M059J (cell line): ENCODE measurements at regions not wholly inside any gene's neighbourhood (a gene's known extent, or its start where the extent isn't known, plus 50 kb on each side); places are given as distances from the start of the nearest gene placed in this dataset.

Experiments used
- DNase-seq: peaks from one replicate; pipeline ENCODE4 v3.0.0-alpha.2; 2012; ENCODE audit warnings: low read depth

DNA sequence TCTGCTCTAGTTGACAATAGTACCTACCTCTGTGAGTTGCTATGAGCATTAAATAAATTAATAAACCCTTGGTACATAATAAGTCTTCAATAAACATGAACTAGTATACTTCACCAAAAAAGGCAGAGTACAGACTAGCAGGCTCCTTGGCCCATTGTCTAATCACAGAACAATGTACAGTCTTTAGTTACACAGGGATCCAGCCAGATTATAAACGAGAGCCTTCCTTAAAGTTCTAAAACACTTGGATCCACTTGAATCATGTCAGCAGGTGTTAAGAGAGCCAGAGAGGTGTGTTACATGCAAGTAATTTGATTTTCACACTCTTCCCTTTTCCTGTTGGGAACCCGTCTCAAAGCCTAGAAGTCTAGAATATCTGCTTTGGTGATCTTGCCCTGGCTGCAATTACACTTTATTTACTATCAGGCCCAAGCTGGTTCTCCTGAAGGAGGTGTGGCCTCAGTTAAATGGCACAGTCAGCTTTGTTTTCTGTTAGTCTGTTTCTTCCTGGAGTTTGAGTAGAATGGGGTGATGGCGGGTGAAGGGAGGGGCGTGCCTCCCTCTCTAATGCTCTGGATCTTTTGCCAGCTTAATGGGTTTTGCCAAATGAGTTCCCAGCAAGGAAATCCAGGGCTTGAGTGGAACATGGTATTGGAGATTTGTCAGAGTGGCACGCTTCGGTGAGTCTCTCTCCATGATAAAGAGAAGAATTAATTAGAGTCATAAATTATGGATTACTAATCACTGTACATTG lies 570.9 kb upstream of the CAMK1G start:
- no peak for DNase-seq

DNA sequence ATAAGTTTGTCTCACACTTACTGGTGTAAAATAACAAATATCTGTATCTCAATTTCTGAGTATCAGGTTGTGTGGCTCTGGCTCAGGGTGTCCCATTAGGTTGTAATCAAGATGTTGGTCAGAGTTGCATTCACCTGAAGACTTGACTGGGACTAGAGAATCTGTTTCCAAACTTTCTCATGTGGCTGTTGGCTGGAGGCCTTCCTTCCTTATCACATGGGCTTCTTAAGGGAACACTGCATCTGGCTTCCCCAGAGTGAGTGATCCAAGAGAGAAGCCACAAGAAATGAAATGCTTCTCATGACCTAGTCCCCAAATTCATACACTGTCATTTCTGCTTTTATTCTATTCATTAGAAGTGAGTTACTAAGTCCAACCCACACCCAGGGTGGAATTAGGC lies 568.4 kb upstream of the CAMK1G start:
- no peak for DNase-seq

DNA sequence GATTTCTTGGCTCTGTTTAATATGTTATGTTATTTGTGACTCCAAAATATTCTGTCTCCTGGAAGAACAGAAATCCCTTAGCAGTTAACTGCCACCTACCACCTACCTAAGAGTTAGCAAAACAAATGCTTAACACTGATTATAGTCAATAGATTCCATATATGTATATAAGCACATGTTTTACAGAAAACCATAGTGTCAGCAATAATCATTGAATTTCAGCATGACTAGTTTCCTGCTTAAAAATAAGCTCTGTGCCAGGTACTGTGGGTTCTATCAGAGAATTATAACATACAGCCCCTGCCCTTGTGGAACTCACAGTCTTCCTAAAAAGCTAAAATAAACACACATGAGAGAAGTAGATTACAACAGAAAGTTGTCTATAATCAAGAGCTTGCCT lies 561.9 kb upstream of the CAMK1G start:
- no peak for DNase-seq

DNA sequence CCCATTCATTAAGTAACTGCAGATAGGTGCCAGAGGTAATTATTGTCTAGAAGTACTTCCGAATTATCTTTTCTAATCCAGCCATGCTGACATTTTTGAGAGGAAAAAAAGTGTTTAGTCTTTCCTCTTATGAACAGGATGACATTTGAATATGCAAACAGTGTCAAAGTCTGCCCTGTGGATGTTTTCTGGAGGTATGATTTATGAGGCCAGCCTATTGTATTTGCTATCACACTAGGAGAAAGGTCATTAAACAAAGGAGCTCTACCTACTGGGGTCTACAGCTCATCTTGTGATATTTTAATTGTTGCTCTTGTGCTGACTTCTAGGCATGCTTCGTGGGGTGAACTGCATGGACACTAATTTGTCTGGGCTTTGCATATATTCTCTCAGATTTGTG lies 559.7 kb upstream of the CAMK1G start:
- no peak for DNase-seq

DNA sequence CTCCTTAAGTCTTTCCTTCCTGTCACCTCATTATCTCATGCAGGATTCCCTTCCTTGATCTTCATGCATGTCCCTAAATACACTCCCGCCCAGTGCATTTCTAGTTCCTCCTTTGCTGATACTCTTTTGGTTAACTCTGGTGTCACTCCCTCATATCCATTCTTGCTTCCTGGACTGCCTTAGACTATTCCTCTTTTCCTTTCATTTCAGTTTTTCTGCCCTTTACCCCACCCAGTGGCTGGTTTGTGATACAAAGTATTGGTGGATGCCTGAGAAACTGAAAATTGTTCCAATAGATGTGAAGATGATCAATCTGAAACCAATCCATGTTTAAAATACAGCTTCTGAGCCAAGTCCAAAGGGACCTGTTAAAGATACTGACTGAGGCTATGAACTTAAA lies 553.8 kb upstream of the CAMK1G start:
- peak; percentile 44 for DNase-seq

DNA sequence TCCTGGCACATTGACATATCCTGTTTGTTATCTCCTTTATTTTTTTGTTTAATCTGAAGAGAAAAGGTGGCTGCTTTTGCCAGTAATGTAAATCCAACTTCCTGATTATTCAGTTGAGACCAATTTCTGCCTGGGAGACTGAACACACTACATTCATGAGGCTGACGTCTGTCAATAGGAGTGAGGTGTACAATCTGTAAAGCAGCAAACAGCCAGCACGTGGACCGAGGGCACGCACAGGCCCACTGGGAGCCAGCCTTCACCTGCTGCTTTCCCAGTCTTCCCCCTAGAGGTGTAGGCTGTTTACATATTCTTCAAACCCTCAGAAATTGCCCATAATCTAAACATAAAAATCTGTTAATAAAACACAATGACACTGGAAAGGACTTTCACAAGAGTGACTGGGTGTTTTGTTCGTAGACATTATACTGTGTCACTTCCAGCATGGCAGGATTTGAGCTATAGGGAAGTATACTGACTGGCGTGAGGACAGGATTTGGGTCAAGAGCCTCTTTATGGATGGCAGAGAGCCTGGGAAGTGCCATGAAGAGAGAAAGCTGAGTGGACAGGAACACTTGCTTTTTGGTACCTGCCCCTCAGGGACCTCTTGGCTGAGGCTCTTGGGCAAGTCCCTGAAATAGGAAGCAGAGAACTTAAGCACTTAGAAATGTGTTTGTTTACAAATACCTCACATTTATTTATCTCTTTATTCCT lies 552.9 kb upstream of the CAMK1G start:
- DNase-seq: no peak

DNA sequence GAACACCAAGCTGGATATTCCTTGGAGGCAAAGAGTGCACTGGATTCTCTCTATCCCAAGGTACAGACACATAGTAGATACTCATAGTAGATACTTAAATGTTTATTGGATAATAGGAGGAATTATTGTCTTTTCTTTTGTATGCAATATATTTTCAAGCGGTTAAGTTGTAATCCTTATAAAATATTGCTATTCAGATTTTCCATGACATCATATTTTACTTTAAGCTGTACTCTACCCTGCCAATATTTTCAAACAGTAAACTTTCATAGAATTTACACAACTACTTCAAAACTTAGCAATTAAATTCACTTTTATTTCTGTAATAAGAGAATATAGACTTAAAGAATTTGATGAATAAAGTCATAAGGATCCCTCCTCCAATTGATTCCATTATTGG lies 546.5 kb upstream of the CAMK1G start:
- DNase-seq: no peak

DNA sequence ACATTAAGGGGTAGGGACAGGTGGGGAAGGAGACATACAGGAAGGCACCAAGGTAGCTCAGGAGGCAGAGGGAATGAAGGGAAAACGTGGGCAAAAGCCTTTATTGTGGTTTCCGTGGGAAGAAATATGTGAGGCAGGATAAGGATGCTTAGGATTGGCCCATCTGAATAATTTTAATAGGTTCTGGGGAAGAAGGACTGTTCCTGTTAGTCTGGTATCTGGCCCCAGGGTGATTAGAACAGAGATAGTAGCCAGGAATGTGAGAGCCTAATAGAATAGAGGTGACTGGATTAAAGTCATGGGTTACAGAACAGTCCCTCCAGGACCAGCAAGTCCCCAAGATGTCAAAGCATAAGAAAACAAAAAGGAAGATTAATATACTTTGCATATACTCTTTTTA lies 545.2 kb upstream of the CAMK1G start:
- DNase-seq: peak; percentile 78

DNA sequence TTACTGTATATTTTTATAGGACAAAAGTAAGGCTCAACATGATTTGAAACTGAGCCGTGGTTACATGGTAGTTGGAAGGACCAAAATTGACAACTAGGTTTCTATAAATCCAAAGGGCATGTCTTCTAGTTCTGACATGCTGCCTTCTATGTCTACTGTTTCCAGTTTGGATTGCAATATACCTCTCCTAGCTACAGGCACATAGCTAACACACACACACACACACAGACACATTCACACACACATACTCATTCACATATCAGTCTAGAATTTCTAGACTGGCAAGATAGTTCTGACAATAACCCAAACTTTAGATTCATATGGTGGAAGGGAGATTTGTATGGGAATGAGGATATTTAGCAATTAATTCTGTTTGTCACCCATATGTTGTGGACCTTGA lies 544.8 kb upstream of the CAMK1G start:
- DNase-seq: peak; percentile 29

DNA sequence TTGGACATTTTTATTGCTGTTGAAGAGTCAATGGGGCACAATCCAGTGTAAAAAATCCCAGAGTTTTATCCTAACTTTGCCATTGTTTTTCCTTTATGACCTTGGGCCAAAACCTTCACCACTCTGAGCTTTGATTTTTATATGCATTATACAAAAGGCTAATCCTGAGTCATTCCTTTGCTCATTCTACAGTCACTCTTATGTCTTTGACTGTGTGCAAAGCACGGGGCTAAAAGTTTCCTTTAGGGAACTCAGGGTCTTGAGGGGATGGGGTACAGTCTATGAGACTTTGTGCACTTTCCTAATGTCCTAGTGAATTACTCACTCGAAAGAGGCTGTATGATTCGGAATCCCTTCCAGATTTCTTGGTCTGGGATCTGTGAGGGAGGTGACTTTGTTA lies 543.2 kb upstream of the CAMK1G start:
- DNase-seq: peak; percentile 67

DNA sequence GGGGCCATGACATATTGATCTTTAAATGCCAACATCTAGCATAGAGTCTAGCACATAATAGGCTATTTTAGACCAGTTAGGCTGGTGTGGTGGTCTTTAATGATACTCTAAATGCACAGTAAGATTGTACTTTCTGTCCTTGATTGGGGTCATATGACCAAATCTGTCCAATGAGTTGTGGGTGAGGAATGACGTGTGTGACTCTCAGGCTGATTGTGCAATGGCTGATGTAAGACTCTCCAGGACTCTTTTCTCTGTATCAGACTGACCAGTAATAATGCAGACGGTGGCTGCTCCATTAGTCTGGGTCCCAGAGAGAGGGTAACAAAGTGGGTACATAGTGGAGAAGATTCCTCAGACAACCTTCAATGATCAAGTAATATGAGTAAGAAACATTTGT lies 541.6 kb upstream of the CAMK1G start:
- peak; percentile 38 for DNase-seq

DNA sequence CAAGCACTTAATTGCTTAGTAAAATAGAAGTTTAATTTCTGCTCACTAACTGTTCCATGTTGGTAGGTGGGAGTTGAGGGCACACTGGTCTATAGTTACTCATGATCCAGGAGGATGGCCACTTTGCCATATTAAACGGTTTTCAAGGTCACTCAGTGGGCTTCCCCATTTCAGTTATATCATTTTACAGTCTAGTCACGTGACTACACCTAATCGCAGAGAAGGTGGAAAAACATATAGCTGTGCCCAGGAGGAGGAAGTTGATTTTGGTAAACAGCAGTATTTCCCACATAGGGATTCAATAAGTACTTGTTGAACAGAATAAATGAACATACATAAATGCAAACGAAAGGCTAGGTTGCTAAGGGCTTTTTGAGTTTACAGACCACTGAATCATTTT lies 541.1 kb upstream of the CAMK1G start:
- DNase-seq: no peak

DNA sequence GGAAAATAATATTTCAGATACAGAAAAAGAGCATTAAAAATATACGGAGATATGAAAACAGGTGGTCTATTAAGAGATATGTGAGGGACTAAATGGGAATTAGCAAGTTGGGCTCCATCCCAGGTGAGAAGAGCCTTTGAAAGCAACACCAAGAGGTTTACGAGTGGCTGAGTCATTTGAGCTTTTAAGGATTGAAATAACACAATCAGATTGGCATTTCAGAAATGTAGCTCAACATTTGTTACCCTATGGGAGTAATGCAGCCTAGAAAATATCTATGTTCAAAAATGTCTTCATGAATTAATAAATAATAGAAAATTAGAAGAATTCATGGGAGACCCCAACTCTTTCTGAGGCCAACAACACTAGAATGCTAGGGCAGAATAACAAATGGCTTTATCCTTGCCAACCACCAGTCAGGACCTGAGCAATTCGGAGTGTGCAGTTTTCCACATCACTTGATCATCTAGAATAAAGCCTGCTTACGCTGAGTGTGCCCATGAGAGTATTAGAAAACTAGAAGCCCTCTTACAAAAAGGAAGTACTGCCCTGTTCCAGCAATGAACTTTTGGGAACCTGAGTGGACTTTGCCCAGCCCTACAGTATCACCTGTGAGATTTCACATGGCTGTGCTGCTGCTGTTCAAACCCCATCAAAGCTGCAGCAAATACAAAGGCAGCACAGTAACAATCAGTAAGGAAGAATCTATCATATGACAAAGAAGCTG lies 538.0 kb upstream of the CAMK1G start:
- peak; percentile 82 for DNase-seq

DNA sequence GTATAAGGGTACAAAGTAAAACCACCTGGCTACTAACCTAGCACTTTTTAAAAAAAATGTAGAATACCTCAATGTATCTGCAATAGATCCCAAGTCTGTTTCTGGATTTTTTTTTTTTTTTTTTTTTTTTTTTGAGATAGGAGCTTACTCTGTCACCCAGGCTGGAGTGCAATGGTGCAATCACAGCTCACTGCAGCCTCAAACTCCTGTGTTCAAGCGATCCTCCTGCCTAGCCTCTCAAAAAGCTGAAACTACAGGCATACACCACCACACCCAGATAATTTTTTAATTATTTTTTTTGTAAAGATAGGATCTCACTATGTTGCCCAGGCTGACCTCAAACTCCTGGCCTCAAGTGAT lies 537.5 kb upstream of the CAMK1G start:
- no peak for DNase-seq

DNA sequence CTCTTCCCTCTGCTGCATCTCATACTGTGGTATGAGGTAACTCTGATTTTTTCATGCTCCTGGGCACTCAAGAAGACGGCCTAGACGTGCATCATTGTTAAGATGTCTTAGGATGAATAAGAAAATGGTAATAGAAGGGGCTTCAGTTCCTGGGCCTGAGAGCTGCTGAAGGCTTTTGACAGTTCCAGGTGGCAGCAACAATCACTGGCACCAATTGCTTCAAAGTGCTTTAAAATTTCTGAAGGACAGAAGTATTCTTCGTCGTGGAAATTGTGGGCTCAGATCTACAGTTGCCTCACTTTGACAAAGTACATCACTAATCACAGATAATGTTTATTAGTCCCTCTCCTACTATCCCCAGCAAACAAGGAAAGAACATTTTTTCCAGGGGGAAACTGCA lies 536.6 kb upstream of the CAMK1G start:
- DNase-seq: no peak

DNA sequence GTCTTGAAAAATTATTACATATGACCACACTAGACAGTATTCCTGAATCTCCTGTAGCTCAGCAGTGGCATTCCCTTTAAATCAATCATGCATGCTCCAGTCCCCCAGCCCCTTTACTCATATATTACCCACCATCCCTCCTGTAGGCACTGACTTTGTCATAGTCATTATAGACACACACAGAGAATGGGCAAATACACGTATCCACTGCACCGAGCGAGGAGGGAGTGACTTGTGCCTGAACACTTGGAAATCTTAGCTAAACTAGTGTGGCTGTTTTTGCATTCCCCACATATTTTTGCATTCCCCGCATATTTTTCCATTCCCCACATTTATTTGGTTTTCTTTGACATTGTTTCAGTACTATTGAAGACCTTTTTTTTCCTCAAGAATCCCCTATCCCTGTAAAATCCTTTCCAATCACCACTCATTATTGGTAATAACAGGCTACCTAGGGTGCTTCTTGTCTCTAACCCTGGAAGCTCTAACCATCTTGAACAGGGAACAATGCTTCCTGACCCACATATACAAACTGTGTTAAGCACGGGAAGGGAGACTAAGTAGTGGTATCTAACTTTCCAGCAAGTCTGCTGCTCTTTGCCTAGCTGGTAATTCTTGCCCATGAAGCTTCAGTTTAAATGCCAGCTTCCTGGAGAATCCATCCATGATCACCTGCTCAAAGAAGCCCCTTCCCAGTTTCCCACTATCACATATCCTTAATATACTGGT lies 534.4 kb upstream of the CAMK1G start:
- DNase-seq: peak; percentile 78

DNA sequence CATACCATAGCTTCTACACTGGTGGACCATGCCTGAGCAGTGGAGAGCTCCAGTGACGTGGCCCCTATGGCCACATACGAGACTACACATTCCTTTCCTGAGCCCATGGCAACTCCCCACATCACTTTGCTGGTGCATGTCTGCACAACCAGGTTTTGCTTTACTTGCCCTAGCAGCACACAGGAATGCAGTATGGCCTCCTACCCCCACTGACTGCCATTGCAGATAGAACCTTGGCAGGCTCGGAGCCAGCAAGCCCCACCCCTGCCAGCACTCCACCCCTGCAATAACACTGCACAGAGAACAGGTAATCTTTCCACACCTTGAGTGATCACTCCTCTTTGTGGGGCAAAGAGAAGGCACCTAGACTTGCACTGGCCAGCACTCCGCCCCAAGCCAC lies 531.9 kb upstream of the CAMK1G start:
- DNase-seq: no peak

DNA sequence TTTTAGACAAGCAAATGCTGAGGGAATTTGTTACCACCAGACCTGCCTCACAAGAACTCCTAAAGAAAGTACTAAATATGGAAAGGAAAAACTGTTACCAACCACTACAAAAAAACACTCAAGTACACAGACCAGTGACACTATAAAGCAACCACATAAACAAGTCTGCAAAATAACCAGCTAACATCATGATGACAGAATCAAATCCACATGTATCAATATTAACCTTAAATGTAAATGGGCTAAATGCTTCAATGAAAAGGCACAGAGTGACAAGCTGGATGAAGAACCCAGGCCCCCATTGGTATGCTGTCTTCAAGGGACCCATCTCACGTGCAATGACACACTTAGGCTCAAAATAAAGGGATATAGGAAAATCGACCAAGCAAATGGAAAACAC lies 529.9 kb upstream of the CAMK1G start:
- no peak for DNase-seq

DNA sequence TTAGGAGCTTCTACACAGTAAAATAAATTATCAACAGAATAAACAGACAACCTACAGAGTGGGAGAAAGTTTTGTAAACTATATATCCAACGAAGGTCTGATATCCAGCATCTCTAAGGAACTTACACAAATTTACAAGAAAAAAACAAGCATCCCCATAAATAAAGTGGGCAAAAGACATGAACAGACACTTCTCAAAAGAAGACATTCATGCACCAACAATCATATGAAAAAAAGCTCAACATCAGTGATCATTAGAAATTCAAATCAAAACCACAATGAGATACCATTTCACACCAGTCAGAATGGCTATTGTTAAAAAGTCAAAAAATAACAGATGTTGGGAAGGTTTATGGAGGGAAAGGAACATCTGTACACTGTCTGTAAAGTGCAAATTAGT lies 526.4 kb upstream of the CAMK1G start:
- no peak for DNase-seq

DNA sequence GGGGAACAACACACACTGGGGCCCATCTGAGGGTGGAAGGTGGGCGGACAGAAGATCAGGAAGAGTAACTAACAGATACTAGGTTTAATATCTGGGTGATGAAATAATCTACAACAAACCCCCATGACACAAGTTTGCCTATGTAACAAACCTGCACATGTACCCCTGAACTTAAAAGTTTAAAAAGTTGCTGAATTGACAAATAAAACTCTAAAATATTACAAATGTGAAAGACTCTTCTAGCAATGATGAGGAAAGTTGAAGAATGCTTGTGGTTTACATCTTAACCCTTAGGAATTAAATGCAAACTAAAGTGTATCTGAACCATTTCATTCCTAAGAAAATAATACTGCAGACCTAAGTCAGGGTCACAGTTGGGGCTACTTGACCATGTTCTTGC lies 525.6 kb upstream of the CAMK1G start:
- no peak for DNase-seq

DNA sequence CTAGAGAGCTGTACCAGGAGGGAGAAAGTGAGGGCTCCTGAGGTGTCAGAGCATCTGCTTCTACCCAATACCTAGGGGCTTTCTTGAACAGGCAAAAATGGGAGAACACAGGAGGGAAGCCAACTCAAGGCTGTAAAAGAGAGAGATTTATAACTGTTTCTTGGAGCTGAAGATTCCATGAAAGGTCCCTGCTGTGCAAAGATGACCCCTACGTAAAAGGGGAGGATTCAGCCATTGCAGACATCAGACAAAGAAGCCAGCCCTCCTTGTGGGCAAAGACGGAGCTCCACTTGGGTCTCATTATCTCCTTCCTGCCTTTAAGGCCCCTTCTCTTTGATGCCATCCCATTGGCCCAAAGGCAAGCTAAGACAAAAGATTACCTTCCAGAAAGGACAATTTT lies 524.1 kb upstream of the CAMK1G start:
- no peak for DNase-seq

DNA sequence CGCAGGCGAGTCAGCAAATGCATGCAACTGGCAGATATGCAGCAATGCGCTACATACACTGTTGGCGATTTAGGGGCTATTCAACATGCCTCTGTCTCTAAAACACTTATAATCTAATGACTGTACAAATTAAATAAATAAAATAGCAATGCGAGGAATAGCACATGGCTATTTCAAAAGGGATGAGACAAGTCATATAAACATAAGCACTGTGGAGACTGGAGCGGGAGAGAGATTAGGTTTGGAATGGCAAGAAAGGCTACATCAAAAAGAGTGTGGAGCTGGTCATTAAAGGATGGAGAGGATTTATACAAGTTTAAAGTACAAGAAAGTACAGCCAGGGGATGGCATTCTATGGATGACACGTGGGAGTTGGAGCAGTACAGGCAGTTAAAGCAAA lies 523.5 kb upstream of the CAMK1G start:
- no peak for DNase-seq
